ENCODE measurements at regions not wholly inside any gene's neighbourhood (a gene's known extent, or its start where the extent isn't known, plus 50 kb on each side); places are given as distances from the start of the nearest gene placed in this dataset.

DNA sequence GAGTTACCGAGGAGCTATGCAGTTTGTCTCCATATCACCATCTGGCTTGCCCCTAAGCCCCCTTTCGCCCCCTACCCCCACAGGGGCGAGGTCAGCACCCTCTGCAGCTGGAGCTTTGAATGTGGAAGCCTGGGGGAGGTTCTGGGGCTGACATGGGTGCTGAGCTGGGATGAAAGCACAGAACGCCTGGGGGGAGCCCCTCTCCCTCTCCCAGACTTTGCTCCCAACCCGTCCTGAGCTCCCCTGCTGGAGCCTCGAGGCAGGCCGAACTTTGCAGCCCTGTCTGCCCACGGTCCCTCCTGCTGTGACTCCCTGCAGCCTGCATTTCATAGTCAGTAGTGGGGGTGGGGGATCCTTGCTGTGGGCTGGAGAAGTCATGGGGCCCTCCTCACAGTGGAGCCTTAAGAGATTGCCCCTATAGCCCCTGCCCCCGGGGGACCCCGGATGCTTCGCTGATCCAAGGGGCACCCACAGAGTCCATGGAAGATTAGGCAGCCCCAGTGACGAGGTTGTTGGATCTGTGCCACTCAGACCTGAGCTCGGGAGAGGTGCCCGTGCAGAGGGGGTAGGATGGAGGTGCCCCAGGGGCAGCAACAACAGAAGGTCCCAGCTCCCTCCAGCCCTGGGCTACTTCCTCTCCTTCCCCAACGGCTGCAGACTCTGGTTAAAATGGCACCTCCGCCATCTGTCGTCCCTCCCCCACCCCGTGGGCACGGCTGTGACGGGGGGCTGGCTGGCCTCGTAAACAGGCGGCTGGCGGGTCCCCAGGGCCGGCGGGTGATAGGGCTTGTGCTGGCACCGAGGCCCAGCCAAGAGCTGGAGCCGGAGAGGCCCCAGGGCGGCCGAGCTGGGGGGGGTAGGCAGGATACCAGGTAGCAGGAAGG lies 162.0 kb downstream of the C9orf50 start:
- Histone ChIP-seq H2AFZ (ENCODE audit: low read length) (no peak overlapping the region), H3K4me1 (ENCODE audit: control insufficient read depth, extremely low read depth, insufficient read depth, low read length) (peaks cover 26% of the 10 kb centered on the region), H3K9ac (ENCODE audit: insufficient read depth, low read length) (no peak overlapping the region), H3K4me2 (ENCODE audit: extremely low read depth, insufficient read depth, low read length) (no peak overlapping the region), H4K20me1 (ENCODE audit: control insufficient read depth, extremely low read depth, insufficient read depth, low read length) (no peaks in the 10 kb centered on the region), H3K36me3 (ENCODE audit: control insufficient read depth, insufficient read depth, low read length) (no peaks in the 10 kb centered on the region), H3K79me2 (ENCODE audit: control insufficient read depth, insufficient read depth, low read length) (no peaks in the 10 kb centered on the region), H3K27me3 (ENCODE audit: control insufficient read depth, insufficient read depth, low read length) (no peaks in the 10 kb centered on the region), H3K9me3 (ENCODE audit: control insufficient read depth, insufficient read depth, low read depth, low read length) (no peaks in the 10 kb centered on the region), H3K27ac (ENCODE audit: insufficient read depth, low read length) (no peak overlapping the region), H3K4me3 (replicated peaks in 1 of 4; ENCODE audit: control extremely low read depth in 1 of 4, insufficient read depth in 1 of 4, low read depth in 3 of 4, low read length in 4 of 4) (no peak overlapping the region)
- DNase-seq (ENCODE audit: low read depth in 2 of 2) = no peak
- TF ChIP-seq, protein P1, sequence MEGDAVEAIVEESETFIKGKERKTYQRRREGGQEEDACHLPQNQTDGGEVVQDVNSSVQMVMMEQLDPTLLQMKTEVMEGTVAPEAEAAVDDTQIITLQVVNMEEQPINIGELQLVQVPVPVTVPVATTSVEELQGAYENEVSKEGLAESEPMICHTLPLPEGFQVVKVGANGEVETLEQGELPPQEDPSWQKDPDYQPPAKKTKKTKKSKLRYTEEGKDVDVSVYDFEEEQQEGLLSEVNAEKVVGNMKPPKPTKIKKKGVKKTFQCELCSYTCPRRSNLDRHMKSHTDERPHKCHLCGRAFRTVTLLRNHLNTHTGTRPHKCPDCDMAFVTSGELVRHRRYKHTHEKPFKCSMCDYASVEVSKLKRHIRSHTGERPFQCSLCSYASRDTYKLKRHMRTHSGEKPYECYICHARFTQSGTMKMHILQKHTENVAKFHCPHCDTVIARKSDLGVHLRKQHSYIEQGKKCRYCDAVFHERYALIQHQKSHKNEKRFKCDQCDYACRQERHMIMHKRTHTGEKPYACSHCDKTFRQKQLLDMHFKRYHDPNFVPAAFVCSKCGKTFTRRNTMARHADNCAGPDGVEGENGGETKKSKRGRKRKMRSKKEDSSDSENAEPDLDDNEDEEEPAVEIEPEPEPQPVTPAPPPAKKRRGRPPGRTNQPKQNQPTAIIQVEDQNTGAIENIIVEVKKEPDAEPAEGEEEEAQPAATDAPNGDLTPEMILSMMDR (conservative IDR thresholded peaks at IDR 0.05 in 1 of 2, IDR thresholded peaks at IDR 0.05 in 1 of 2; ENCODE audit: low read depth in 1 of 2, low read length in 2 of 2) = no peak

DNA sequence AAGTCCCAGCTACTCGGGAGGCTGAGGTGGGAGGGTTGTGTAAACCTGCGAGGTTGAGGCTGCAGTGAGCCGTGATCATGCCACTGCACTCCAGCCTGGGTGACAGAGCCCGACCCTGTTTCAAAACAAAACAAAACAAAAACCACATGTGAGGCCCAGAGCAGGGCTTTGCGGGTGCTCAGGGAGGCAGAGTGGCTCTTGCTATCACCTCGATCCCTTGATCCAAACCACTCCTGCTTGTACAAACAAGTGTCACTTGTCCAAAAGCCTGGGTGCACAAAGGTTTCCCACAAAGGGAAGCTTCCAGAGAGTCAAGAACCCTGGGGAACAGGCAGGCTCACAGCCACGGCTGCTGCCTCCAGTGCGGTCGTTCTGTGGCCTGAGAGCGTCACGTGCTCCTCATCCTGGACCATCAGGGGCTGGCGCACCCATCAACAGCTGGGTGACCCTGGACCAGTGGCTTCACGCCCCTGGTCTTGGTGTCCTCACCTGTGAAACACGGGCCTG lies 162.7 kb downstream of the C9orf50 start:
- Histone ChIP-seq H2AFZ (ENCODE audit: low read length) (peak overlapping the region; percentile 40), H3K9me3 (ENCODE audit: control insufficient read depth, insufficient read depth, low read depth, low read length) (no peaks in the 10 kb centered on the region), H3K4me2 (ENCODE audit: extremely low read depth, insufficient read depth, low read length) (no peak overlapping the region)

DNA sequence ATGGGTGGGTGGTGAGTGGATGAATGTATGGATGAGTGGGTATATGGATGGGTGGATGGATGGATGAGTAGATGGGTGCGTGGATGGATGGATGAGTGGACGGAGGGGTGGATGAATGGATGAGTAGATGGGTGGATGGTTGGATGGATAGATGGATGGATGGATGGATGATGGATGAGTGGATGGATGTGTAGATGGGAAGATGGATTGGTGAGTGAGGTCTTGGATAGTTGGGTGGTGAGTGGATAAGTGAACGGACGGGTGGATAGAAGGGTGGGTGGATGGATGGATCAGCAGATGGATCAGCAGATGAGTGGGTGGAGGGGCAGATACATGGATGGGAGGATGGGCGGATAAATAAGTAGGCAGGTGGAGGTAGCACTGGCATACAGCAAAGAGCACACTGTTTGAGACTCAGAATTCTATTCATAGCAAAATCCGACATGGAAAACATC lies 163.5 kb downstream of the C9orf50 start:
- no peaks in the 10 kb centered on the region for H3K27me3 ChIP-seq (ENCODE audit: control insufficient read depth, insufficient read depth, low read length)
- H4K20me1 ChIP-seq (ENCODE audit: control insufficient read depth, extremely low read depth, insufficient read depth, low read length) = no peaks in the 10 kb centered on the region
- H3K4me3 ChIP-seq (replicated peaks in 1 of 4; ENCODE audit: control extremely low read depth in 1 of 4, insufficient read depth in 1 of 4, low read depth in 3 of 4, low read length in 4 of 4) = no peak overlapping the region
- no peaks in the 10 kb centered on the region for H3K9me3 ChIP-seq (ENCODE audit: control insufficient read depth, insufficient read depth, low read depth, low read length)
- H3K9ac ChIP-seq (ENCODE audit: insufficient read depth, low read length) = no peak overlapping the region
- H3K4me1 ChIP-seq (ENCODE audit: control insufficient read depth, extremely low read depth, insufficient read depth, low read length) = peaks cover 26% of the 10 kb centered on the region
- no peaks in the 10 kb centered on the region for H3K79me2 ChIP-seq (ENCODE audit: control insufficient read depth, insufficient read depth, low read length)
- DNase-seq (ENCODE audit: low read depth in 2 of 2) = no peak
- H3K27ac ChIP-seq (ENCODE audit: insufficient read depth, low read length) = no peak overlapping the region
- no peak for TF ChIP-seq EZH2 (IDR thresholded peaks at IDR 0.05; ENCODE audit: low read length, missing control alignments)
- TF ChIP-seq, protein P1 (conservative IDR thresholded peaks at IDR 0.05 in 1 of 2, IDR thresholded peaks at IDR 0.05 in 1 of 2; ENCODE audit: low read depth in 1 of 2, low read length in 2 of 2) = no peak
- no peaks in the 10 kb centered on the region for H3K36me3 ChIP-seq (ENCODE audit: control insufficient read depth, insufficient read depth, low read length)
- H2AFZ ChIP-seq (ENCODE audit: low read length) = no peak overlapping the region
- no peak overlapping the region for H3K4me2 ChIP-seq (ENCODE audit: extremely low read depth, insufficient read depth, low read length)

More for the DNA sequence above, 162.7 kb downstream of the C9orf50 start:
- no peak overlapping the region for H3K9ac ChIP-seq (ENCODE audit: insufficient read depth, low read length)
- H3K4me1 ChIP-seq (ENCODE audit: control insufficient read depth, extremely low read depth, insufficient read depth, low read length) = peaks cover 26% of the 10 kb centered on the region
- no peaks in the 10 kb centered on the region for H3K36me3 ChIP-seq (ENCODE audit: control insufficient read depth, insufficient read depth, low read length)
- no peak overlapping the region for H3K4me3 ChIP-seq (replicated peaks in 1 of 4; ENCODE audit: control extremely low read depth in 1 of 4, insufficient read depth in 1 of 4, low read depth in 3 of 4, low read length in 4 of 4)
- H3K27ac ChIP-seq (ENCODE audit: insufficient read depth, low read length) = no peak overlapping the region
- TF ChIP-seq, protein P1 (conservative IDR thresholded peaks at IDR 0.05 in 1 of 2, IDR thresholded peaks at IDR 0.05 in 1 of 2; ENCODE audit: low read depth in 1 of 2, low read length in 2 of 2) = no peak
- TF ChIP-seq EZH2 (IDR thresholded peaks at IDR 0.05; ENCODE audit: low read length, missing control alignments) = no peak
- no peaks in the 10 kb centered on the region for H3K79me2 ChIP-seq (ENCODE audit: control insufficient read depth, insufficient read depth, low read length)
- no peaks in the 10 kb centered on the region for H4K20me1 ChIP-seq (ENCODE audit: control insufficient read depth, extremely low read depth, insufficient read depth, low read length)
- no peak for DNase-seq (ENCODE audit: low read depth in 2 of 2)
- H3K27me3 ChIP-seq (ENCODE audit: control insufficient read depth, insufficient read depth, low read length) = no peaks in the 10 kb centered on the region

All from fibroblast of lung (primary cell).